Limb (tissue), 2 donors: ENCODE measurements at regions not wholly inside any gene's neighbourhood (a gene's known extent, or its start where the extent isn't known, plus 50 kb on each side); places are given as distances from the start of the nearest gene placed in this dataset.

ENCODE experiments used
- DNase-seq, 2 donors: peaks; one replicate each; pipeline ENCODE4 v3.0.0-alpha.2; 2016; ENCODE audit errors: extremely low spot score in 2 of 2

DNA sequence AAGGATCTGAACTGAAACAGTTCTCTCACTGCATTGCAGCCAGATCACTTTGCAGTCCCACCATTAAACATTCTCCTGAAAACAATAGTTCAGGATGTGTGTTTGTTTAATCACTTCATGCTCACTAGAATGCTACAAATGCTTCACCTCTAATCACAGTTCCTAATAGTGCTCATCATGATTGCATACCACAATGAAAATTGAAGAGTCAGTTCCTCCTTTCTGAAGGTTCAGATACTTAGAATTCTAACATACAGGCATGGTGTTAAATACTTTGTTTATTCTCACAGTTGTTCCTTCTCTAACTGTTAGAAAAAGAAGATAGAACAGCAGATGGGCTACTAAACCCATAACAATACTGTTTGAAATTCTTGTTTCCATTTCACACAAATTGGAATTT is 622.3 kb upstream of the ACVR2A start:
- DNase-seq = no peak

DNA sequence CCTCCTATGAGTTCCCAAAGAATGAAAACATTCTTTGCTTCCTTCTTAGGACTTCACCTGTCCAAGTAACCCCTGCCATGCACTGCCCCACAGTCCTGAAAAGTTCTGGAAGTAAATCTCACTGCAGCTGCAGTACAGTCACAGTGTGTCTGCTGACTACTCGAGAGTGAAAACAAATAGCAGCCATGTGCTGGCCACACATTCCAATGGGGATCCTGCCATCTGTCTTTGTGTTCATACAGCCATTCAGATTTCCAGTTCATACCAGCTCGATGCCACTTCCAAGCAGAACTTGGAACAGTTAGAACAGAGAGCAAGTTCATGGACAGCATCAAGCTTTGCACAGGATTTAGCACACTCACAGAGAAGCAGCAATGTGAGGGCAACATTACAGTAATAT is 629.9 kb upstream of the ACVR2A start:
- peak in 1 of 2 donors; percentile 24 for DNase-seq

DNA sequence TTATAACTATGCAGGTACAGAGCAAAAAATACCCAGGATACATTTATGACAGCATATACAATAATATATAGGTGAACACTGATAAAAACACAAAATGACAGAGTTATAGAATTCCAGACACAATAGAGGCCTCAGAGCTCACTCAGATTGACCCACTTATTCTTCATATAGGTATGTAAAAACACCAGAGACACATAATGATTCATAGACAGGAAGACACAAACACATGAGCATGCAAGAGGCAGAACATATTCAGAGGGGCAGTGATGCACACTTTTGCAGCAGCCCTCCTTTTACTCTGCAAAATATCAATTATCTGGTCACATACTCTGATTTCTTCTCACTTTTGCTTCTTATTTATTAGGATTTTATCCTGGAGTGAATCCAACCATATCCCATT is 633.3 kb upstream of the ACVR2A start:
- DNase-seq = no peak

DNA sequence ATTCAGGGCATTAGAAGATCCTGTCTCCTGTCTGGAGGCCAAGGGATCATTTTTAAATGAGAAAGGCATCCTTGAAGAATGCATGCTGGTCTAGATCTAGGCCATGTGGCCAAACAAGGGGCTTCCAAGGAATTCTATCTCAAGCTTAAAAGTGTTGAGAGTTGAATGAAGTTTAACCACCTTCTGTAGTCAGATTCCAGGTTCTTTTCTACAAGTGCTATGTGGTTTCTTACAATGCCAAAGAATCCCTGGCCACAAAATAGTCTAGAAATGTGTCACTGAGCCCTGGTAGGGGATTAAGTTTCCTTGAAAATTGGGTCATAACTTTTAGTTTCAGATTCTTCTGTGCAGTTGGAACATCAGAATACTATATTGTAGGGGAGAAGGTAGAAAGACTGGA is 640.7 kb upstream of the ACVR2A start:
- no peak for DNase-seq

DNA sequence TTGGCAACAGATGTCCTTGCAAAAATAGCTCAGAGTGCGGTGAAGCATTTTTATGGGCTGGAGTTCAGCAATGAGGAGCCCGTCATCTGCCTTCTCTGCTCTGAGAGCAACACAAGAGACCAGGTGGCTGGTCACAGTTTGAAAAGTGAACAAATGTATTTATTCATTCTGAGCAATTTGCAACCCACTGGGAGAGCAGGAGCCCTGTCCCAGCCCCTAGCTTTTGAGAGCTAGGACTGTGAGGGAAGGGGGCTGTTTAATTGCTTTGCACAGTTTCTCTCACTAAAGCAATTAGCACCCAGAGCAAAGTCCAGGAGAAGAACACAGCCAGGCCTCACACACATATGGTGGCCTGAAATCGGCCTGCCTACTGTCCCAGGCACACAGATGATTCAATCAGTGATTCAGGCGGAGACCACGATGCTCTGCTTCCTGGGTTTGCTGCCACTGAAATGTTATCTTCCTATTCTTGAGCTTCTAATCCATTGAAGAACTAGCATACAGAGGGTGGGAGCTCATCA is 646.1 kb upstream of the ACVR2A start:
- peak; percentile 28 to 39 for DNase-seq

DNA sequence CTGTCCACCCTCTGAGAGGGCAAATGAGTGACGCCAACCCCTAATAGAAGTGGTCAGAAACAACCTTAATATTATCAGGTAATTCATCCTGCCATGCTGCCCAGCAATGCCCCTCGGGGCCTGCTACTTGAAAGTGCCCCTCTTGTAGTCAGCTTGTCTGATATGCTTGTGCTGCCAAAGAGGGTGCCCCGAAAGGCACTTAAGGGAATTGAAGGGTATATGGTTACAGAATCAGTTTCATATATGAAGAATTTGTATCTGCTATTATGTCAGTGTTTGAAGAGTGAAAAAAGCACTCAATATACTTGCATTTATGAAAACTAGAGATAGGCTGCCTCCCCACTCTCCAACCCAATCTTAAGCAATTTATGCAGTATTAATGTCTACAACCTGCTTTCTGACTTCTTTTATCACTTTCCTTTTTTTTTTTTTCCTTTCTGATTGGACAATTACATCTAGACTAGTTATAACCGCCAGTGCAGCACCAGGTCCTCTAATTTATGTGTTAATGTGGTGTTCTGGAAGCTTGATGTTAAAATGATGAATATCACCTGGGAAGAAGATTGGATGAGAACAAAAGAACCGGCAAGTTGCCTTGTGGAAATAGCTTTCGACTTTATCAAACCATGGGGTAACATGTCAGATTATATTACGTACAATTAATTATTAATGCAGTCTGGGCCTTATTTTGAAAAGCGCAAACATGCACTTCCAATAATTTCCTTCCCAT is 646.9 kb upstream of the ACVR2A start:
- DNase-seq = no peak

DNA sequence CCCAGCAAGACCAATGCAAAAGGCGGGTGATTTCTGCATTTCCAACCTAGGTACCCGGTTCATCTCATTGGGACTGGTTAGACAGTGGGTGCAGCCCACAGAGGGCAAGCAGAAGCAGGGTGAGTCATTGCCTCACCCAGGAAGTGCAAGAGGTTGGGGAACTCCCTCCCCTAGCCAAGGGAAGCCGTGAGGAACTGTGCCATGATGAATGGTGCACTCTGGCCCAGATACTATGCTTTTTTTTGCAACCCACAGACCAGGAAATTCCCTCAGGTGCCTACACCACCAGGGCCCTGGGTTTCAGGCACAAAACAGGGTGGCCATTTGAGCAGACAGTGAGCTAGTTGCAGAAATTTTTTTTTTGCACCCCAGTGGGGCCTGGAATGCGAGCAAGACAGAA is 662.6 kb upstream of the ACVR2A start:
- DNase-seq = no peak

DNA sequence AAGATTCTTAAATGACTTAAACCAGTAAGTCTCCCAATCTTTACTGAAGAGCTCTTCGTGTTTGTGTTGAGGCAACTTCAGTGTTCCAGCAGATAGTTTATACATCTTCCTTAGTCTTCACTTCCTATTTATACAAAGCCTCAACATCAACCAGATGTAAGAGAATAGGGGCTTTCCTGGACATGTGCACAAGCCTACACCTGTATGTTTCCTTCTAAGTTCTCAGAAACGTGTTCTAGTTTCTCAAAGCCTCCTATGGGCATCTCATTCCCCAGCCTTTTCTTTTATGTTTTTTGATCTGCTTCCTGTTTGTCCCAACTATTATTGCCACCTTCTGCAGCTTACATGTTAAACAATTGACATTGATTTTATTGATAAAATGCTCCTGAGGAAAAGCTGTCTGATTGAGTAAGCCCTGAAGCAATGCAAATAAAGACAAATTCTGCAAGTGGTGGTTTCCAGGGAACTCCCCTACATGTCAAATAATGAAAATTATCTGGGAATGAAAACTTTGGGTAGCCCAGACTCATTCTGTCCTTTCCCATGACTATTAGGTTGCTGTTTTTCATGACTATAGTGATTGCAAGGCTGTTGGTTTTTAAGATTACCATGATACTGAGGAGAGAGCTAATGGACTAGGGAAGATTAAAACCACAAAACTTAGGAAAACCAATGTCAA is 663.3 kb upstream of the ACVR2A start:
- DNase-seq = no peak

DNA sequence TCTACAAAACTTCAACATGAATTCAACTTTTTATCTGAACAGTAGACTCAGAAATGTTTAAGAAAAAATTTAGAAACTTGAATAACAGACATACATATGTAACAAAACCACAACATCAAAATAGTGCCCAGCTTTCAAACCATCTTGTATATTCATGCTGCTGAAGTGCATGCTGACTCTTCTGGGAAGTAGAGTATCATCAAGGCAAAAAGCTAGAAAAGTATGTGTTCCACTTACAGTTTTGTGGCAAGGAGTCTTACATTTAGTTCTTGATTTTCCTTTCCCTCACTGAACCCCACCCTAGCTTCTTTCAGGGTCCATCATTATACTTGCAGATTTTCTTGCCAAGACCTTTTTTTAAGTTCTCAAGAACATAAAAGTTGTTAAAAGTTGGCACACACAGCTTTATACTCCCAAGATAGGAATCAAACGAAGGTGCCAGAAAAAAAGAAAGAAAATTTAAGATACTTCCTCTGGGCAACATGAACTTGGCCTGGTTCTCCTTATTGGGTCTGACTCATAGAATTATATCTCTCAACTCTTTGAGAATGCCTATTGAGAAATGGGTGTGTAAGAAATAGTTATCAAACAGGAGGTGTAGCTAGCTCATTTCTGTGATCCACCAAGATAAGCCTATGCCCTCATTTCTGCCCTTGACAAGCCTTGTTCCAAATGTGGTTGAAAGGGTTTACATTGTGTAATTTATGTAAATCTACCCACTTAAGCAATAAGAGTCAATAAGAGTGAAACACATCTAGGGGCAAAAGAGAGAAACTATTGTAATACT is 667.6 kb upstream of the ACVR2A start:
- no peak for DNase-seq

DNA sequence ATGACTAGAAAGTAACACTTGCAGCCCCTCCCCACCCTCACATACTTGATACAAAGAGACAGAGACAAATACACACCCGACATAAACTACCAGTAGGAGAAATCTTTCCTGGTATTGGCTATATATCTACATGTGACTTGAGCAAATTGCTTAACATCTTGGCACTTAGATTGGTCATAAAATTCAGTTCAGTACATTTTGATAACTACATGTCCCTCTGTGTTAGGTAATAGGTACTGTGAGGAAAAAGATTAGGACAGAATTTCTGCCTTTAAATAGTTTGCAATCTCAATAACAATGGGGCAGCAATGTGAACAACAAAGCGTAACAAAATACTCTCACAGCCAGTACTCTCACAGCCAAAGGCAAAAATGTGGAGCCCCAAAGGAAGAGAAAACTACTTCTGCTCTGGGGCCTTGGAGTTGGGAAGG is 670.0 kb upstream of the ACVR2A start:
- no peak for DNase-seq

DNA sequence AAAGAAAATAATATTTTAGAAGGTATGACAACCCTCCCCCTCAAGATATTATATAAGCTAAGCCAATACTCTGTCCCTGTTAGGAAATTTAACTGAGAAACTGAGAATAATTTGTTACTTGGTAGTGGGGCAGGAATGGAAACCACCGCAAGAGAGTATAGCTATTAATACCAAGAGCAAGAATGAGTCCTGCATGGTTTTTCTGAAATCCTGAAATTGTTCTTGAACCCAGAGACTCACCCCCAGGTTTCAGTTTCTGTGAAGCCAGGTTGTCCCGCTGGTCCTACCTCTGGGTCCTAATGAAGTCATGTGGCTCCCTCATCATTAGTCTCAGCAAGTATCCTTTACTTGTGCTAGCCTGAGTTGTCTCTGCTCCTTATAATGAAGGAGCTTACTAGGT is 671.0 kb upstream of the ACVR2A start:
- DNase-seq = no peak

DNA sequence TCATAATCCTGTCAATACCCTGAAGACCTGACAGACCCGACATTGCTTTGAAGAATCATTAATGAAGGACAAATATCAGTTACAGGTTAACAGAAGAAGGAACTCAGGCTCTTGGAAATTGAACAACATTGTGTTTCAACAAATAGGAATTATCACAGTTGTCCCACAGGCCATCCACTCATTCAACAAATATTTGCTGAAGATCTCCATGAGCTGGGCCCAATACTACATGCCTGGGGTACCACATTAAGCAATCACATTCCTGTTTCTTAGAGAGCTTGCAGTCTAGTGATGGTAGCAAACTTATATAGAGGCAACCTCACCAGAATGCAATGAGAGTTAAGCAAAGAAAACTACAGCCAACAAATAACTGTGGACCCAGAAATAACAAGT is 671.6 kb upstream of the ACVR2A start:
- DNase-seq = no peak

DNA sequence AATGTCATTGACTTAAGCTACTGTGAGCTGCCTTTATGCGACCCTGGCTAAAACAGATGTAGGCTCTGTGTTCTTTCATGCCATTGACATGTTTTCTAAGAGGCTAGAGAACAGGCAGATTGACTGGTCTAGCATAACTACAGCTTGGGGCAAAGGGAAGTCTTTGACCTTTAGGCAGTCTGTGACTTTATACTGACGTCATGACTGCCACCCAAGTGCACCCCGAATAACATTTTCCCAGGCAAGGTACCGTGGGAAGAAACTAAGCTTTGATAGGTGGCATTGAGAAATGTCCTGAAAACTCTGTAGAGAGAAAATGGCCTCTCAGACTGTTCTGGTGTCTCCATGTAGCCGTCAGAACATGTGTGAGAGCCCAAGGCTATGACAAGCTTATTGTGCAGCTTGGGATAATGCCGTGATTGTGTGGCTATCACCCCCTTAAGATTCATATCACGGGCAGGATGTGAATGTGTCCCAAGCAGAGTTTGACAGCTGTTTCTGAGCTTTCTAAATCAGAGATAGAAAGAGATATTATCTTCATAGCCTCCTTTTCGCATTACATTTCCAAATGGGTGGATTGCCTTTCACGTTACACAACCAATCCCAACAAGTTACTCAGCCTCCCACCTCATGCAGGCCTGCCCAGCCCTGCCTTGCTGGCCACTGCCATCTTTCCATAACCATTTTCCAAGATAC is 672.2 kb upstream of the ACVR2A start:
- DNase-seq = no peak

DNA sequence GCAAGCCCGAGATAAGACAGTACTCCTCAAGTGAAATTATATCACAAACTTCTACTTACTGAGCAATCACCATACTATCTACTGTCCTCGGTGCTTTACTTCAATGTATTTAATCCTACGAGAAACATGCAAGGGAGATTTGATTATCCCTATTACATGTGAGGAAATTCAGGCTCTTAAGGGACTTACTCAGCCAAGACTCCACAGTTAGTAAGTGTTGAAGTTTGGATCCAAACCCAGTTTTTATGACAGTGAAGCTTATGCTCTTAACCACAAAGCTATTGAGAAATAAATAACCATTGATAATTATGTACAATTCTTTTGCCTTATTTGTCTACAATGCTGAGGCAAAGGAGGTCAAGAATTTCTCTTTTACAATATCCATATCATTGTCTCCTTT is 672.9 kb upstream of the ACVR2A start:
- DNase-seq = no peak

DNA sequence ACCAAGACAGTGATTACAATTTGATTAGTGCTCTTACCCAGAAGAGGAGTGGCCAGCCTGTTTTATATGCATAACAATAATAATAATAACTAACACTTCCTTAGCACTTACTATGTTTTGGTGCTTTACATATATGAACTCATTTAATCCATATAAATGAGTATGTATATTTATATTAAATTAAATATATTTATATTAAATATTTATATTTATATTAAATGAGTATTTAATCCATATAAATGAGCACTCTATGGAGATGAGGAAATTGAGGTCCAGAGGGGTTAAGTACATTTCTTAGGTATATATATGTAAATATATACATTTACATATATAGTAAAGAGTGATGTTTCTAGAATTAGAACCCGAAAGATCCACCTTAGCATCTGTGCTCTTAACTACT is 673.9 kb upstream of the ACVR2A start:
- DNase-seq = no peak

DNA sequence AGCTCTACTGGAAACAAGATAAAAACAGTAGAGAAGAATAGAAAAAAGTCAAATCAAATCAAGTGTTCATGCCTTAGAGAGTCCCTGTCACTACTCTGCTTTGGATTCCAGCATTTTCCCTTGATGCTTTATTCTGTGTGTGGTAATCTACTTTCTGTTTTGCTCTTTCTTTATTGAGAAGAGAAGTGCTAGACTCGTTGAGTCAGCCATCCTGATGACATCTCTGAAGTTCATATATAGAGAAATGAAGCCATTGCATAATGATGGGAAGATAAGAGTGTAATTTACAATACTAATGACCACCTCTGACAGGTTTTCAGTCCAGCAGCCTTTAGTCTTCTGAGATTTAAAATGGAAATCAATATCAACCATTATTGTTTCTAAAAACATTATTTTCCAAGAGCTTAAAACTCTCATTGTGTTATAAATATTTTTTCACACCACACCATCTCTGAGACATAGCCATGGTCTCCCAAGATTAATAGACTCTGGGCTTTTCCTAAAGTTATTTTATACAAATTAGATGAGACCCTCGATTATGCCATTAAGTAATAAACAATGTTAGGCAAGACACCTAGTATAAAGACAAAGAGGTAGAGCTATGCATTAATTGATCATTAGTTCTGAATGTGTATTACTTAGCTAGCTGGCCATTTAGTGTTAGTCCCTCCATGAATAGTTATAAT is 679.0 kb upstream of the ACVR2A start:
- DNase-seq = no peak

DNA sequence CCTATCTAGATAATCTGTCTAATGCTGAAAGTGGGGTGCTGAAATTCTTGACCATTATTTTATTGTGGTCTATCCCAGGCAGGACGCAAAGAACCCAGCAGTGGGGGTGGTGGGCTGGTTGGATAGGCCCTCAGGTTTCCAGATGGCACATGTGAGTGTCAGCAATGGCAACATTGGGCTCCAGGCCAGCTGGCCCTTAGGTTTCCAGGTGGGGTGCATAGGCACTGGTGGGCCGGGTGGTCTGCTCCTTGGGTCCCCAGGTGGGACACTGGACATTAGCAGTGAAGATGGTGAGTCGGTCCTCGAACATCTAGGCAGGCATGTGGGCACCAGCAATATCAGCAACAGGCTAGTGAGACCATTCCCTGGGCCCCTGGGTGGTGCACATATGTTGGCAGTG is 680.3 kb upstream of the ACVR2A start:
- no peak for DNase-seq

DNA sequence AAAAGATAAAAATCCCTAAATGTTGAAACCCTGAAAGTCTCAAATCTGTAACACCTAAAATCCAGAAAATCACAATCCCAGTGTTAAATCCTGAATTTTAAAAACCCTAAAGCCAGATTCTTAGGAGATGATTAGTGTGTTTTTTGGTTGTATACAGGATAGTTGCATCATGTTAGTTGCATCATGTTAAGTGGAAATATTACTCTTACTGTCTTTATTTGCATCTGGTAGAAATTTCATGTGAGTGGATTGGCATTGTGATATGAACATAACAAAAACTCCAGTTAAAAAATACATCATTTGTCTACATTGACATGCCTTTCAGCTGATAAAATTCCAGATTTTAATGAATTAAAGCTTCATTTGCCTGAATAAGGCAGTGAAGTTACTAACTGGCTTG is 683.1 kb upstream of the ACVR2A start:
- DNase-seq = no peak

DNA sequence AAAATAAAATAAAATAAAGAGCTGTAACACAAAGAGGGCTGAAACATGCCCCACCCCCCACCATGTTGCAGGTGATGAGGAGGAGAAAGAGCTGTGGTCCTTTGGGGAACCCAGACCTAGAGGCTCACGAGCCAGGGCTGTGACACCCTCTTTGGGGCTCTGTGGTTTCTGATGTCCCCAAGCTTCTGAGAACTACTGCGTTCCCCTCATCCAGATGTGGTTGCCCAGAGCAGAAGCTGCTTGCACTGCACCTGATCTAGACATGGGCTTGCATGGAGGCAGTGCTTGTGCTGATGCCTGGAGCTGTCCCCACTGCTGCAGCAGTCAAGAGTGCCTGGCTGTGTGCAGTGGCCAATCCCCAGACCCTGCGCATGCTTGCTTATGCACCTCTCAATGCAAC is 687.9 kb upstream of the ACVR2A start:
- no peak for DNase-seq

DNA sequence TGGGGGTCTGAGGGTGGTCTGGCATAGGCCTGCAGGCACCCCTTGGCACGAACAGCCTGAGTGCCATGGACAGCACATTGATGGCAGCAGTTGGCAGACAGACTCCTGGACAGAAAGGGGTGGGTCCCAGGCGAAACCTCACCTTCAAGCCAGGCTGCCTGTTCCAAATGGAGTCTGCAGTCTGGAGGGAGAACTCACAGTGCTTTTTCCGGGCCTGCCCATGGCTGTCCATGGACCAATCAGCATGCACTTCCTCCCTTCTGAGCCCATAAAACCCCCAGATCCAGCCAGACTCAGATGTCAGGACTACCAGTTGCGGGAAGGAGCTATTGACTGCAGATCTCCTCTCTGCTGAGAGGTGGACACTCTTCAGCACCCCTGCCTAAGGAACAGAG is 694.6 kb upstream of the ACVR2A start:
- DNase-seq = no peak

DNA sequence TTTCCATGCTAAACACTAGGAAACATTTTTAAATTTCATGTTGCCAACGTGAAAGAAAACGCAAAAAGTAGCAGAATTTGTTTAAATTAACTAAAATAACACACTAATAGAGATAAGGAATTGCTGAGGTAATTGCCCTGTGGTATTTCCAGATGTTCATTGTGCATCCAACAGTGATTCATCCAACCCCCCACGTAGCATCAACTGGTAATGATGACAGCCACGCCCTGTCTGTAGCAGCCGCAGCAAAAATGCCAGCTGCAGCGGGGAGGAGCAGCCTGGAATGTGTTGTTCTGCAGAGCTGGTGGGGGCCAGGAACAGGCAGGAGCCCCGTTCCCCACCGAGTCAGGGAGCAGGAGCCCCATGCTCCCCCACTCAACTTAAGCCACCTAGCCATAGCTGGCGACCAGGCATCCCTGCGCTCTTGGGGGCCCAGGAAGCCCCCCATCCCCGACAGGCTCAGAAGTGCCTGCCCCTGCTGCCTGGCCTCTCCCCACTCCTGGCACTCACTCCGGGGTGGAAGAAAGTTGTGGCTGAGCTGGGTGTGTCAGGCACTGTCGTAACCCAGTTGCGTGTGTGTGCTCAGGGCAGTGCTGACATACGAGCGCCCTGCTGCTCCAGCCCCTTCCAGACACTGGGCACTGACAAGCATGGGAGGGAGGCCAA is 695.1 kb upstream of the ACVR2A start:
- no peak for DNase-seq
